ENCODE measurements at regions not wholly inside any gene's neighbourhood (a gene's known extent, or its start where the extent isn't known, plus 50 kb on each side); places are given as distances from the start of the nearest gene placed in this dataset.
A peak's percentile ranks its signal among the peaks of the same experiment; 100 is the strongest.

DNA sequence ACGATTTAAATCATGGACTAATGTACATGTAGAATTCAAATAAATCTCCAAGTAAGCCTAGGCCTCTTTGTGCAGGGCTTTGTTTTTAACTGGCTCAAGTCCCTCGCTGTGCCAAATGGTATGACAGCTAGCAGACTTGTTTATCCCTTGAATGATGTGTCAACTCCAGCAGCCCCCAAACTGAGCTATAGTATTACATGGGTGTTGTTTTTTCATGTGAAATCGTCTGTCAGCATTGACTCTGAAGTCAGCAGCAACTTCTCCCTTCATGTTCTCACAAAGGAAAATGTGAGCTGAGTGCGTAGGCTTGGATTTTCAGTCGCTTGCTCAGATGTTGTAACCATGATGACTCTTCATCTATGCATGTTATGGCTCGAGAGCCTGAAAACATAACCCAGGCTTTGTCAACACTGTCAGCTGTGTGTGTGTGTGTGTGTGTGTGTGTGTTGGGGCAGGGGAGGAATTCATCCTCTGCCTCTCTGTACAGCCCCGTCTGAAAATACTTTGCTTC, 73.3 kb downstream of the PTHLH start:
- Histone ChIP-seq H2BK15ac (ENCODE audit: low read depth, low read length) (peak overlapping the region; percentile 22; the same call in 2 of the 3 replicates), H3K18ac (ENCODE audit: low read depth, low read length) (peak overlapping the region; percentile 62), H3K56ac (ENCODE audit: extremely low read depth, insufficient read depth, low read length) (peak overlapping the region; percentile 11; the same call in 1 of the 2 replicates), H3K4me2 (ENCODE audit: low read depth, low read length) (peak overlapping the region; percentile 49), H3K4me3 (ENCODE audit: insufficient read depth, low read depth, low read length) (no peak overlapping the region), H3K14ac (replicated peaks; ENCODE audit: low read depth, low read length) (peak overlapping the region; percentile 28), H3K9ac (ENCODE audit: low read depth, low read length) (no peak overlapping the region), H2AFZ (replicated peaks; ENCODE audit: low read length, poor library complexity) (peak overlapping the region; percentile 63), H3K36me3 (ENCODE audit: control insufficient read depth, insufficient read depth, low read length) (no peaks in the 10 kb centered on the region), H4K8ac (ENCODE audit: low read depth in 2 of 2, low read length in 2 of 2) (peak overlapping the region in 1 of 2 experiments; percentile 65; a peak in 2 of 4 replicates), H4K5ac (ENCODE audit: low read depth, low read length) (peak overlapping the region; percentile 43), H2BK20ac (ENCODE audit: low read depth, low read length) (peak overlapping the region; percentile 68), H4K91ac (ENCODE audit: insufficient read depth, low read depth, low read length) (peak overlapping the region; percentile 49), H2AK9ac (replicated peaks; ENCODE audit: low read depth, low read length, poor library complexity) (no peak overlapping the region), H3K27ac (ENCODE audit: insufficient read depth, low read length) (peak overlapping the region; percentile 40; the same call in 1 of the 2 replicates), H3K23ac (ENCODE audit: low read depth, low read length) (peak overlapping the region; percentile 8; the same call in 1 of the 2 replicates), H3K9me3 (ENCODE audit: control insufficient read depth, insufficient read depth, low read length) (no peaks in the 10 kb centered on the region), H2BK5ac (ENCODE audit: low read depth, low read length, poor library complexity, severe bottlenecking) (peak overlapping the region; percentile 89), H3K9me1 (ENCODE audit: insufficient read depth, low read length) (no peaks in the 10 kb centered on the region; the same call in 1 of the 2 replicates), H3K27me3 (ENCODE audit: control insufficient read depth, insufficient read depth, low read length) (no peaks in the 10 kb centered on the region), H2AK5ac (ENCODE audit: low read depth, low read length) (no peak overlapping the region), H3K4ac (ENCODE audit: low read depth, low read length) (peak overlapping the region; percentile 46; the same call in 1 of the 2 replicates), H2BK120ac (ENCODE audit: low read depth, low read length) (peak overlapping the region; percentile 79), H4K20me1 (ENCODE audit: insufficient read depth, low read length) (no peaks in the 10 kb centered on the region), H3K4me1 (ENCODE audit: control insufficient read depth, insufficient read depth, low read length) (peaks cover 4% of the 10 kb centered on the region; the same call in 1 of the 2 replicates), H3K79me1 (ENCODE audit: low read depth in 1 of 2, low read length in 2 of 2) (no peaks in the 10 kb centered on the region)
- ChIA-PET CTCF (interaction anchor here (0.7 kb wide), 1 partner anchor 112 kb away, joined by 4 read pairs; no protein-coding TSS in a partner anchor), POLR2A (ENCODE audit: unreplicated experiment) (interaction anchor here (0.6 kb wide), 1 partner anchor 141 kb away, joined by 3 read pairs; no protein-coding TSS in a partner anchor)
- no TSS peak for BruUV-seq (replicated peaks)
- no CpG with 5 or more reads among the region's 7 CpGs for WGBS, 2 experiments (ENCODE audit: extremely low coverage in 2 of 2, insufficient read length in 1 of 2)
- in situ Hi-C loops (cut with MboI; ENCODE audit: low sequenced_read_pairs) (no loop called here), dilution Hi-C loops (cut with HindIII; ENCODE audit: low sequenced_read_pairs, unreplicated experiment) (no loop called here), intact Hi-C loops (cut with micrococcal nuclease) (no loop called here)
- peak; percentile 95 for ATAC-seq (ENCODE audit: low read depth)
- peak; percentile 100 for DNase-seq
- TF ChIP-seq BHLHE40 (IDR thresholded peaks at IDR 0.05; ENCODE audit: low read depth, low read length) = peak; percentile 77
- TF ChIP-seq NFE2L2 (IDR thresholded peaks at IDR 0.05; ENCODE audit: low read depth, low read length) = peak; percentile 50; the same call in 1 of the 2 replicates
- peak; percentile 97 for TF ChIP-seq FOS (IDR thresholded peaks at IDR 0.05; ENCODE audit: low read depth, low read length)
- TF ChIP-seq RAD21 (IDR thresholded peaks at IDR 0.05; ENCODE audit: low read length) = peak; percentile 20; the same call in 1 of the 2 replicates
- TF ChIP-seq CHD1 (IDR thresholded peaks at IDR 0.05; ENCODE audit: low read depth, low read length) = 0 out of 2 replicates have a peak, but pooled peaks have one; percentile 28
- peak; percentile 72 for TF ChIP-seq RCOR1 (IDR thresholded peaks at IDR 0.05; ENCODE audit: insufficient replicate concordance, low read length)
- TF ChIP-seq POLR2A (IDR thresholded peaks at IDR 0.05; ENCODE audit: low read depth, low read length) = no peak
- TF ChIP-seq RFX5 (IDR thresholded peaks at IDR 0.05; ENCODE audit: low read depth, low read length) = no peak
- peak; percentile 96 for TF ChIP-seq CEBPB (IDR thresholded peaks at IDR 0.05; ENCODE audit: low read depth, low read length)
- TF ChIP-seq, protein P1, sequence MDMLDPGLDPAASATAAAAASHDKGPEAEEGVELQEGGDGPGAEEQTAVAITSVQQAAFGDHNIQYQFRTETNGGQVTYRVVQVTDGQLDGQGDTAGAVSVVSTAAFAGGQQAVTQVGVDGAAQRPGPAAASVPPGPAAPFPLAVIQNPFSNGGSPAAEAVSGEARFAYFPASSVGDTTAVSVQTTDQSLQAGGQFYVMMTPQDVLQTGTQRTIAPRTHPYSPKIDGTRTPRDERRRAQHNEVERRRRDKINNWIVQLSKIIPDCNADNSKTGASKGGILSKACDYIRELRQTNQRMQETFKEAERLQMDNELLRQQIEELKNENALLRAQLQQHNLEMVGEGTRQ (IDR thresholded peaks at IDR 0.05; ENCODE audit: low read depth, low read length) = no peak
- TF ChIP-seq SMC3 (IDR thresholded peaks at IDR 0.05; ENCODE audit: low read depth, low read length) = peak; percentile 7; the same call in 1 of the 2 replicates
- peak; percentile 80 for TF ChIP-seq MAZ (IDR thresholded peaks at IDR 0.05; ENCODE audit: borderline replicate concordance, low read depth, low read length)
- TF ChIP-seq MXI1 (IDR thresholded peaks at IDR 0.05; ENCODE audit: borderline replicate concordance, low read depth, low read length) = 0 out of 2 replicates have a peak, but pooled peaks have one; percentile 43
- TF ChIP-seq, protein P2, sequence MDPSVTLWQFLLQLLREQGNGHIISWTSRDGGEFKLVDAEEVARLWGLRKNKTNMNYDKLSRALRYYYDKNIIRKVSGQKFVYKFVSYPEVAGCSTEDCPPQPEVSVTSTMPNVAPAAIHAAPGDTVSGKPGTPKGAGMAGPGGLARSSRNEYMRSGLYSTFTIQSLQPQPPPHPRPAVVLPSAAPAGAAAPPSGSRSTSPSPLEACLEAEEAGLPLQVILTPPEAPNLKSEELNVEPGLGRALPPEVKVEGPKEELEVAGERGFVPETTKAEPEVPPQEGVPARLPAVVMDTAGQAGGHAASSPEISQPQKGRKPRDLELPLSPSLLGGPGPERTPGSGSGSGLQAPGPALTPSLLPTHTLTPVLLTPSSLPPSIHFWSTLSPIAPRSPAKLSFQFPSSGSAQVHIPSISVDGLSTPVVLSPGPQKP (IDR thresholded peaks at IDR 0.05; ENCODE audit: borderline replicate concordance, low read depth, low read length) = no peak
- TF ChIP-seq MAFK (IDR thresholded peaks at IDR 0.05; ENCODE audit: low read depth, low read length) = peak; percentile 59

Measured in IMR-90 (cell line).